IPS-18c (cell line): ENCODE measurements at regions not wholly inside any gene's neighbourhood (a gene's known extent, or its start where the extent isn't known, plus 50 kb on each side); places are given as distances from the start of the nearest gene placed in this dataset.
"Not testable (repeated sequence)": the region's sequence is repeated elsewhere in the genome, so short reads cannot be mapped to it uniquely, and the experiment has no call there.

ENCODE experiments used
- H3K4me3 ChIP-seq: 2 replicates; pipeline ENCODE4 v1.7.0; 2013; ENCODE audit warnings: low read depth, mild to moderate bottlenecking, low read length, moderate library complexity; ENCODE audit not compliant: insufficient read depth
- H3K9me3 ChIP-seq: one replicate; pipeline ENCODE4 v1.6.1; 2013; ENCODE audit warnings: mild to moderate bottlenecking, low read length, moderate library complexity; ENCODE audit not compliant: control insufficient read depth, insufficient read depth

- no peak overlapping the region for H3K4me3 ChIP-seq
- no peaks in the 10 kb centered on the region for H3K9me3 ChIP-seq
Observed at GRCh38 chr10:36736311-36736710, 389.1 kb upstream of the ANKRD30A start.

DNA sequence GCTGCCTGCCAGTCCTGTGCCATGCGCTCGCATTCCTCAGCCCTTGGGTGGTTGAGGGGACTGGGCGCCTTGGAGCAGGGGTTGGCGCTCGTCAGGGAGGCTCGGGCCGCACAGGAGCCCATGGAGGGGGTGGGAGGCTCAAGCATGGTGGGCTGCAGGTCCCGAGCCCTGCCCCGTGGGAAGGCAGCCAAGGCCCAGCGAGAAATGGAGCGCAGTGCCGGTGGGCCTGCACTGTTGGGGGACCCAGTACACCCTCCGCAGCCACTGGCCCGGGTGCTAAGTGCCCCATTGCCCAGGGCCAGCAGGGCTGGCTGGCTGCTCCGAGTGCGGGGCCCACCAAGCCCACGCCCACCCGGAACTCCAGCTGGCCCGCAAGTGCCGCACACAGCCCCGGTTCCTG, 390.8 kb upstream of the ANKRD30A start:
- not testable (repeated sequence) for H3K9me3 ChIP-seq, H3K4me3 ChIP-seq

DNA sequence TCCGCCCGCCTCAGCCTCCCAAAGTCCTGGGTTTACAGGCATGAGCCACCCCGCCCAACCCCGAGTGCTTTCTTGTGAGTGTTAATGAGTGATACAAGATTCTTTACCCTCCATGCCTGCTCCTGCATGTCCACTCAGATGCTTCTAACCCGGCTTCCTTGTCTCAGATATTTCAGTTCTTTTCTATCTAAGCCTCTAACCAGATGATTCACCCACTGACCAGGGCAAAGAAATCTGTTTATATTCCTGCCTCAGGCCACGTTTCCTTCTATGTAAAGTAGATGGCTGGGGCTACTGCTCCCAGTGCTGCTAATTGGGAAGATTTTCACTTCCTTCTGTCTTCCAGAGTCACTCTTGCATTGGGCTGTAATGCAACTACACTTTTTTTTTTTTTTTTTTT, 395.1 kb upstream of the ANKRD30A start:
- Histone ChIP-seq H3K9me3 (peaks cover 2% of the 10 kb centered on the region), H3K4me3 (no peak overlapping the region)

- Histone ChIP-seq H3K4me3 (no peak overlapping the region), H3K9me3 (peaks cover 2% of the 10 kb centered on the region)
Observed at GRCh38 chr10:36728626-36729025, 396.8 kb upstream of the ANKRD30A start.

GRCh38 chr10:36725581-36726520, 399.5 kb upstream of the ANKRD30A start:
- no peak overlapping the region for H3K4me3 ChIP-seq

DNA sequence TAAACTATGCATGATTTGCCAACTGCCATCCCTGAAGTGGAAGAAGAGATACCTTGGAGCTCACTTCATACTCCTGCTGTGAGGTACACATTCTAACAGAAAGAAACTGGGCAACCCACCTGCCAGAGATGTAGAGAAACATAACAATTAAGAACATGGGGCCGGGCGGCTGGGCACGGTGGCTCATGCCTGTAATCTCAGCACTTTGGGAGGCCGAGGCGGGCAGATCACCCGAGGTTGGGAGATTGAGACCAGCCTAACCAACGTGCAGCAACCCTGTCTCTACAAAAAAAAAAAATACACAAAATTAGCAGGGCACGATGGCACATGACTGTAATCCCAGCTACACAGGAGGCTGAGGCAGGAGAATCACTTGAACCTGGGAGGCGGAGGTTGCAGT, 402.6 kb upstream of the ANKRD30A start:
- Histone ChIP-seq H3K9me3 (no peaks in the 10 kb centered on the region), H3K4me3 (no peak overlapping the region)

More at GRCh38 chr10:36725581-36726520, 399.5 kb upstream of the ANKRD30A start:
- H3K9me3 ChIP-seq = no peaks in the 10 kb centered on the region

DNA sequence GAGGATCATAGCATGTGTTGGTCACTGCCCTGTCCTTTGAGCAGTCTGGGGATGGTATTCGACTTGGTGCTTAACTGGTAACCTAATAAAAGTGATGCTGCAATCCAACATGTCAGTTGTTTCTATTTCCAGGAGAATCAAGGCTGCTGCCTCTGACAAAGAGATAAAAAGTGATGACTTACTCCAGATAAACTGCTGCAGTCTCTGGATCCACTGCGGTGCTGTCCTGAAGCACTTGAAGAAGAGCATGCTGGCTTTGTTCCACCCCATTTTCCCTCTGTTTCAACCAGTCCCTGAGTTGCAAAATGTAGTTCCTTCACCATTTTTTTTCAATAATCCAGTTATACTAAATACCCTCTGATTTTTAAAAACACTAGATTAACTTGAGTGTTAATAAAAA, 403.5 kb upstream of the ANKRD30A start:
- Histone ChIP-seq H3K4me3 (no peak overlapping the region), H3K9me3 (no peaks in the 10 kb centered on the region)

DNA sequence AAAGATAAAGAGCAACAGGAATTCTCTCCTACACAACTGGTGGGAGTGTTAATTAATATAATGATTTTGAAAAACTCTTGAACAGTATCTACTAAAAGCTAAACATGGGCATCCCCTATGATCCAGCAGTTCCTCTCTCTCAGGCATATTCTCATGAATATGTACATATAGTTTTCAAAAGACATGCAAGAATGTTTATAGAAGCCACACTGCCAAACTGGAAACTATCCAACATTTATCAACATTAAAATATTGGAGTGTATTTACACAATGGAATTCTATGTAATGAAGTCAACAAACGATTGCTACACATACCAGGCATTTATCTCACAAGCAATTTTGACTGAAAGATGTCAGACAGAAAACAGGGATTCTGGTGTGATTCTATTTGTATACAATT, 404.5 kb upstream of the ANKRD30A start:
- no peak overlapping the region for H3K4me3 ChIP-seq
- H3K9me3 ChIP-seq = no peaks in the 10 kb centered on the region

- no peak overlapping the region for H3K4me3 ChIP-seq
- H3K9me3 ChIP-seq = peaks cover 2% of the 10 kb centered on the region
Observed at GRCh38 chr10:36717118-36717517, 408.3 kb upstream of the ANKRD30A start.

- H3K9me3 ChIP-seq = peaks cover 2% of the 10 kb centered on the region
- H3K4me3 ChIP-seq = no peak overlapping the region
Observed at GRCh38 chr10:36716291-36716690, 409.1 kb upstream of the ANKRD30A start.

GRCh38 chr10:36712695-36713094, 412.7 kb upstream of the ANKRD30A start:
- peaks cover 2% of the 10 kb centered on the region for H3K9me3 ChIP-seq
- H3K4me3 ChIP-seq = no peak overlapping the region

GRCh38 chr10:36711361-36711760, 414.0 kb upstream of the ANKRD30A start:
- Histone ChIP-seq H3K9me3 (peaks cover 2% of the 10 kb centered on the region), H3K4me3 (no peak overlapping the region)

- no peak overlapping the region for H3K4me3 ChIP-seq
- H3K9me3 ChIP-seq = no peaks in the 10 kb centered on the region
Observed at GRCh38 chr10:36704124-36704523, 421.3 kb upstream of the ANKRD30A start.

DNA sequence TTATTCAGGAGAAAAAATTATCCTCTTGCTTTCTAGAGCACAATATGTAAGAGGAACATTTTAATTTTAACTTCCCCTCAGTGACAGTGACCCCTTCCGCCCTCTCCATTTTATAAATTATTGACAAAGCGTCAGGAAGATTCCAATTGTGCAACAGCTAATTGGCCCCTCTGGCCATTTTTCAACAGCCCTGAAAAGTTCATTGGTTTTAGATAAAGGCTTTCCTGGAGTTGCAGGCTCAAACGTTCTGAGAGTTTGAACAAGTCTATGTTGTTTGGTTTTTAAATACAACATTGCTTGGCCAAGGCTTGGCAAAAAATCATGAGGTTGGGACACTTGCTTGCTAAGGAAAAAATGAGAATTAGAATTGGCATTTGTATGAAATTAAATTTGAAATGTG, 422.2 kb upstream of the ANKRD30A start:
- no peaks in the 10 kb centered on the region for H3K9me3 ChIP-seq
- no peak overlapping the region for H3K4me3 ChIP-seq

- H3K4me3 ChIP-seq = no peak overlapping the region
Observed at GRCh38 chr10:36700123-36700522, 425.3 kb upstream of the ANKRD30A start.

DNA sequence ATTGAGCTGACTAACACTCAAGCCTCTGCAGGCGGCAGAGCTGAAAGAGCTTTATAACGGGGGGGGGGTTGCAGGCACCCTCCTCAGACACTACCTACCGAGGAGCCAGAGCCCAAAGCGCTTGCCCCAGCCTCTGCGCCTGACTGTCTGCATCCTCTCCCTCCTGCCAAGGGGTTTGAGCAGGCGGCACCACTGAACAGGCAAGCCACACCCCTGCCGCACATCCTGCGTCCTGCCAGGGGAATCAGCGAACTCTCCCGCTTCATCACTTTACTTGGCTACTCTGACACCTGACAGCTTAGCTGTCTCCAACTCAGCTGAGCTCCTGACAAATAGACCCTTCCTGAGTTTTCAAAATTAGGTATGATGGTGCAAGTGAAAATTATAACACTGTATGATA, 432.6 kb upstream of the ANKRD30A start:
- Histone ChIP-seq H3K9me3 (peaks cover 3% of the 10 kb centered on the region), H3K4me3 (no peak overlapping the region)

More at GRCh38 chr10:36700123-36700522, 425.3 kb upstream of the ANKRD30A start:
- no peaks in the 10 kb centered on the region for H3K9me3 ChIP-seq

- no peak overlapping the region; the same call in 1 of the 2 replicates for H3K4me3 ChIP-seq
- peaks cover 3% of the 10 kb centered on the region for H3K9me3 ChIP-seq
Observed at GRCh38 chr10:36688717-36689116, 436.7 kb upstream of the ANKRD30A start.

DNA sequence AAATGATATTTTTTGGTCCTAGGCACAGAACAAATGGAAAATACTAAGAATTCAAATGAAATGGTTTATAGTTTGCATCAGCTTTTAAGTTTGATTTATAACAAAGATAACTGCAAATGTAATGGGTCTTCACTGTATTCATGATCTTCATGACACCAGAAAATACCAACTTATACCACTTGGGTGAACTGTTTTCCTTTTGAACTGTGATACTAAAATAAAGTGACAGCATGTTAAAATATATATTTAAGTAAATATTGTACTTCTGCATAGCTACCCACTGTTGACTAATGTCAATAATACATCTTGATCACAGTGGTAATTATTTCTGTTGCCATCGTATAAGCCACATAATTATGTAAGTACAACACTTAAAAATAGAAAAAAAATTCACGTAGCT, 442.0 kb upstream of the ANKRD30A start:
- H3K4me3 ChIP-seq = no peak overlapping the region

More for the DNA sequence above, 442.0 kb upstream of the ANKRD30A start:
- H3K9me3 ChIP-seq = no peaks in the 10 kb centered on the region
